Suprapubic skin (tissue), 4 donors: ENCODE measurements at regions not wholly inside any gene's neighbourhood (a gene's known extent, or its start where the extent isn't known, plus 50 kb on each side); places are given as distances from the start of the nearest gene placed in this dataset.

Experiments used
- EP300 ChIP-seq: sonication (generic); formaldehyde crosslinking; IDR thresholded peaks from one replicate; pipeline ENCODE4 v1.6.1; 2017; ENCODE audit warnings: antibody characterized with exemption
- POLR2A ChIP-seq, 2 donors: fragments of 450-650 bp; IDR thresholded peaks; one replicate each; pipeline ENCODE4 v1.6.1; 2017; ENCODE audit warnings: antibody characterized with exemption in 2 of 2, mild to moderate bottlenecking in 2 of 2, moderate library complexity in 2 of 2
- POLR2AphosphoS5 ChIP-seq, 3 donors: sonication (generic); formaldehyde crosslinking; IDR thresholded peaks; one replicate each; pipeline ENCODE4 v1.6.1; 2017; ENCODE audit warnings: antibody characterized with exemption in 3 of 3
- TF ChIP-seq, protein P1 (sequence below), 2 donors: fragments of 200-600 bp in 1 of 2; fragments of 450-650 bp in 1 of 2; sonication (generic) in 1 of 2; IDR thresholded peaks; one replicate each; pipeline ENCODE4 v1.5.1; 2016 to 2019; ENCODE audit warnings: antibody characterized with exemption in 2 of 2, mild to moderate bottlenecking in 1 of 2, moderate library complexity in 1 of 2

DNA sequence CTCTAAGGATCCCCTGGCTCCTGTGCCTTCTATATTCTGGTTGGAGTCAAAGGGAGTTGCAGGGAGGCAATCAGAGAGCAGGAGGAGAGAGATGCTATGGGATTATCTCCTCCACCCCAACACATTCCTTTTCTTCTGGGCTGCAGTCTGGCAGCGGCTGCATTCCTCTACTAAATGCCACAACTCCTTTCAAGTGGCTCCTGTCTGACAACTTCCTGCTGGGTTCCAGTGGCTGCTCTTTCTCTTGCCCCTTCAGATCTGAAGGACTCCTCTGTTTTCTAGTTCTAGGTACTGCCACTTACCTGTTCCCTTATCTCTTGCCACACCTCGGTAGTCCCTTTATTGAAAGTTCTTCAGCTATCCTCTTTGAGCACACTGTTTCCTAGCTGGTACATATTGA lies 425.0 kb downstream of the SNAPC1 start:
- TF ChIP-seq, protein P1, sequence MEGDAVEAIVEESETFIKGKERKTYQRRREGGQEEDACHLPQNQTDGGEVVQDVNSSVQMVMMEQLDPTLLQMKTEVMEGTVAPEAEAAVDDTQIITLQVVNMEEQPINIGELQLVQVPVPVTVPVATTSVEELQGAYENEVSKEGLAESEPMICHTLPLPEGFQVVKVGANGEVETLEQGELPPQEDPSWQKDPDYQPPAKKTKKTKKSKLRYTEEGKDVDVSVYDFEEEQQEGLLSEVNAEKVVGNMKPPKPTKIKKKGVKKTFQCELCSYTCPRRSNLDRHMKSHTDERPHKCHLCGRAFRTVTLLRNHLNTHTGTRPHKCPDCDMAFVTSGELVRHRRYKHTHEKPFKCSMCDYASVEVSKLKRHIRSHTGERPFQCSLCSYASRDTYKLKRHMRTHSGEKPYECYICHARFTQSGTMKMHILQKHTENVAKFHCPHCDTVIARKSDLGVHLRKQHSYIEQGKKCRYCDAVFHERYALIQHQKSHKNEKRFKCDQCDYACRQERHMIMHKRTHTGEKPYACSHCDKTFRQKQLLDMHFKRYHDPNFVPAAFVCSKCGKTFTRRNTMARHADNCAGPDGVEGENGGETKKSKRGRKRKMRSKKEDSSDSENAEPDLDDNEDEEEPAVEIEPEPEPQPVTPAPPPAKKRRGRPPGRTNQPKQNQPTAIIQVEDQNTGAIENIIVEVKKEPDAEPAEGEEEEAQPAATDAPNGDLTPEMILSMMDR (IDR thresholded peaks at IDR 0.05) = no peak
- no peak for TF ChIP-seq POLR2AphosphoS5 (IDR thresholded peaks at IDR 0.05)
- TF ChIP-seq EP300 = no peak
- no peak for TF ChIP-seq POLR2A (IDR thresholded peaks at IDR 0.05)
